HCT116 (cell line): ENCODE measurements at regions not wholly inside any gene's neighbourhood (a gene's known extent, or its start where the extent isn't known, plus 50 kb on each side); places are given as distances from the start of the nearest gene placed in this dataset.

Experiments
- ATAC-seq: fragments of 200-7000 bp; cut with Tn5 transposase; 2 replicates; pipeline ENCODE4 v1.9.1; 2020; ENCODE audit warnings: mild to moderate bottlenecking, moderate library complexity
- BruUV-seq: library from RNA; stranded (reverse); fragments of 400-500 nt; replicated peaks from 2 replicates; lab custom pipeline; 2021; lab: Mats Ljungman, UMichigan
- CTCF ChIA-PET: fragments of 300-600 bp; sonication (Branson Sonifier 250); formaldehyde crosslinking; loops from one replicate; lab custom pipeline; 2021; ENCODE audit warnings: antibody characterized with exemption; lab: Charles Lee
- POLR2A ChIA-PET: fragments of 300-600, 350-600 bp; sonication (Branson Sonifier 250); formaldehyde crosslinking; loops from one replicate; lab custom pipeline; 2021; ENCODE audit warnings: antibody characterized with exemption; lab: Charles Lee
- RAD21 ChIA-PET, 2 experiments: fragments of 300-600 bp; sonication (Branson Sonifier 250); formaldehyde crosslinking; loops; one replicate each; lab custom pipeline; 2023; ENCODE audit warnings: low total read pairs in 2 of 2; ENCODE audit not compliant: uncharacterized antibody in 2 of 2, unreplicated experiment in 2 of 2, low non-redundant PET in 1 of 2; lab: Charles Lee
- DNase-seq: peaks from one replicate; pipeline ENCODE4 v3.0.0-alpha.2; 2010; ENCODE audit warnings: low read depth, low spot score
- H2AFZ ChIP-seq: fragments of 200-600 bp; shearing (Covaris generic), sonication (generic); 2 replicates; pipeline ENCODE4 v1.6.1; 2017; ENCODE audit warnings: low read depth, mixed run types, mixed read lengths, antibody characterized with exemption, low read length; ENCODE audit not compliant: poor library complexity, severe bottlenecking
- H3K27ac ChIP-seq: 2 replicates; pipeline ENCODE4 v1.5.1; 2012; ENCODE audit warnings: low read depth, low read length
- H3K27me3 ChIP-seq: fragments of 200-600 bp; sonication (generic); 2 replicates; pipeline ENCODE4 v1.6.1; 2016; ENCODE audit warnings: mixed run types, low read length, mixed read lengths; ENCODE audit not compliant: insufficient read depth
- H3K36me3 ChIP-seq, 2 experiments: fragments of 200-500 bp in 1 of 2; fragments of 200-600 bp in 1 of 2; sonication (Bioruptor generic) in 1 of 2; sonication (generic) in 1 of 2; 2 replicates each; pipeline versions ENCODE4 v1.5.1 to v1.6.1; 2014 to 2016; ENCODE audit warnings: low read length in 2 of 2, inconsistent platforms in 1 of 2, mixed read lengths in 1 of 2, mixed run types in 1 of 2; ENCODE audit not compliant: insufficient read depth in 2 of 2, control insufficient read depth in 1 of 2
- H3K4me1 ChIP-seq, 2 experiments: fragments of 200-600 bp in 1 of 2; sonication (generic) in 1 of 2; 2 replicates each; pipeline versions ENCODE4 v1.5.1 to v1.6.1; 2012 to 2017; ENCODE audit warnings: low read length in 2 of 2, inconsistent platforms in 1 of 2, mild to moderate bottlenecking in 1 of 2, mixed read lengths in 1 of 2, mixed run types in 1 of 2, moderate library complexity in 1 of 2; ENCODE audit not compliant: insufficient read depth in 2 of 2, control insufficient read depth in 1 of 2
- H3K4me2 ChIP-seq: fragments of 200-600 bp; sonication (generic); 2 replicates; pipeline ENCODE4 v1.6.1; 2017; ENCODE audit warnings: mixed run types, low read length, mixed read lengths
- H3K4me3 ChIP-seq, 2 experiments: fragments of 200-600 bp in 1 of 2; sonication (generic) in 1 of 2; replicated peaks in 1 of 2; 2 replicates each; pipeline ENCODE4 v1.5.1; 2011 to 2016; ENCODE audit warnings: low read length in 2 of 2, control low read depth in 1 of 2, low read depth in 1 of 2, mild to moderate bottlenecking in 1 of 2, mixed read lengths in 1 of 2, mixed run types in 1 of 2
- H3K79me2 ChIP-seq: fragments of 200-600 bp; sonication (generic); 2 replicates; pipeline ENCODE4 v1.6.1; 2017; ENCODE audit warnings: mild to moderate bottlenecking, mixed run types, low read length, moderate library complexity, mixed read lengths; ENCODE audit not compliant: insufficient read depth
- H3K9ac ChIP-seq: fragments of 200-600 bp; sonication (generic); 2 replicates; pipeline ENCODE4 v1.6.1; 2016; ENCODE audit warnings: low read length, mixed read lengths
- H3K9me2 ChIP-seq: fragments of 200-600 bp; sonication (generic), shearing (Covaris generic); 2 replicates; pipeline ENCODE4 v1.6.1; 2017; ENCODE audit warnings: mixed run types, mild to moderate bottlenecking, moderate library complexity; ENCODE audit not compliant: insufficient read depth
- H3K9me3 ChIP-seq, 2 experiments: fragments of 200-500 bp in 1 of 2; fragments of 200-600 bp in 1 of 2; sonication (Bioruptor generic) in 1 of 2; sonication (generic) in 1 of 2; 2 replicates each; pipeline ENCODE4 v1.6.1; 2014 to 2017; ENCODE audit warnings: low read length in 2 of 2, mixed read lengths in 2 of 2, inconsistent platforms in 1 of 2, low read depth in 1 of 2, mild to moderate bottlenecking in 1 of 2, mixed run types in 1 of 2, moderate library complexity in 1 of 2; ENCODE audit not compliant: control insufficient read depth in 1 of 2, insufficient read depth in 1 of 2
- H4K20me1 ChIP-seq: fragments of 200-600 bp; sonication (generic), shearing (Covaris generic); 2 replicates; pipeline ENCODE4 v1.6.1; 2017; ENCODE audit warnings: mixed run types, mild to moderate bottlenecking, moderate library complexity; ENCODE audit not compliant: insufficient read depth
- CEBPB ChIP-seq: IDR thresholded peaks from 2 replicates; pipeline ENCODE4 v1.6.1; 2012; ENCODE audit warnings: low read depth
- CTCF ChIP-seq, 3 experiments: fragments of 200-600 bp in 1 of 3; sonication (generic) in 1 of 3; IDR thresholded peaks in 2 of 3; conservative IDR thresholded peaks in 1 of 3; 2 replicates each; pipeline ENCODE4 v1.5.1; 2012 to 2017; ENCODE audit warnings: low read depth in 2 of 3, low read length in 2 of 3, antibody characterized with exemption in 1 of 3, borderline replicate concordance in 1 of 3, control low read depth in 1 of 3, mild to moderate bottlenecking in 1 of 3, mixed read lengths in 1 of 3, mixed run types in 1 of 3, moderate library complexity in 1 of 3; ENCODE audit not compliant: insufficient read depth in 1 of 3
- EZH2 ChIP-seq: fragments of 200-600 bp; sonication (generic); IDR thresholded peaks from 2 replicates; pipeline ENCODE4 v1.6.1; 2017; ENCODE audit warnings: antibody characterized with exemption, mixed run types
- MAX ChIP-seq: IDR thresholded peaks from 2 replicates; pipeline ENCODE4 v1.6.1; 2012
- POLR2AphosphoS5 ChIP-seq: IDR thresholded peaks from 2 replicates; pipeline ENCODE4 v1.6.1; 2011; ENCODE audit warnings: mild to moderate bottlenecking, low read depth, low read length, moderate library complexity
- ZBTB33 ChIP-seq: IDR thresholded peaks from 2 replicates; pipeline ENCODE4 v1.6.1; 2011; ENCODE audit warnings: mild to moderate bottlenecking, low read length, moderate library complexity; ENCODE audit not compliant: insufficient replicate concordance; ENCODE audit errors: extremely low read depth
- intact Hi-C: fragments of 100-400 bp; cut with micrococcal nuclease; formaldehyde crosslinking; loops from 2 replicates; pipeline ENCODE4 v1.10.0; 2022

GRCh38 chr1:200267458-200267857 lies 142.4 kb downstream of the ZNF281 start:
- no TSS peak for BruUV-seq
- H3K79me2 ChIP-seq = no peaks in the 10 kb centered on the region
- POLR2A ChIA-PET = no interaction called here

GRCh38 chr1:200266871-200267270 lies 143.0 kb downstream of the ZNF281 start:
- DNase-seq (no peak), ATAC-seq (no peak)
- TF ChIP-seq CEBPB (no peak), CTCF (IDR thresholded peaks at IDR 0.05 in 2 of 3, conservative IDR thresholded peaks at IDR 0.05 in 1 of 3; ENCODE audit: borderline replicate concordance in 1 of 3, insufficient read depth in 1 of 3, low read depth in 2 of 3, low read length in 2 of 3) (no peak), ZBTB33 (no peak), POLR2AphosphoS5 (no peak), MAX (no peak)
- RAD21 ChIA-PET = no interaction called here
- Histone ChIP-seq H3K79me2 (no peaks in the 10 kb centered on the region), H3K4me1 (no peaks in the 10 kb centered on the region), H3K9ac (no peak overlapping the region), H3K4me2 (no peak overlapping the region), H3K4me3 (no peak overlapping the region), H3K27me3 (no peaks in the 10 kb centered on the region), H2AFZ (no peak overlapping the region), H3K9me2 (no peaks in the 10 kb centered on the region), H3K27ac (no peak overlapping the region), H3K9me3 (no peaks in the 10 kb centered on the region), H3K36me3 (no peaks in the 10 kb centered on the region), H4K20me1 (no peaks in the 10 kb centered on the region)
- CTCF ChIA-PET = no interaction called here
- intact Hi-C loops = no loop called here
- POLR2A ChIA-PET = no interaction called here
- BruUV-seq = no TSS peak

More at GRCh38 chr1:200267458-200267857, 142.4 kb downstream of the ZNF281 start:
- Histone ChIP-seq H3K27ac (no peak overlapping the region), H3K4me3 (no peak overlapping the region), H3K9me2 (no peaks in the 10 kb centered on the region), H2AFZ (no peak overlapping the region), H3K4me1 (no peaks in the 10 kb centered on the region), H3K27me3 (no peaks in the 10 kb centered on the region), H3K36me3 (no peaks in the 10 kb centered on the region), H3K9ac (no peak overlapping the region), H3K9me3 (no peaks in the 10 kb centered on the region), H4K20me1 (no peaks in the 10 kb centered on the region), H3K4me2 (no peak overlapping the region)
- no peak for TF ChIP-seq EZH2
- CTCF ChIA-PET = interaction anchor here (0.9 kb wide), 1 partner anchor 13 kb away, joined by 3 read pairs; no protein-coding TSS in a partner anchor
- DNase-seq (no peak), ATAC-seq (no peak)
- RAD21 ChIA-PET = no interaction called here
- intact Hi-C loops = no loop called here
